ENCODE measurements at regions not wholly inside any gene's neighbourhood (a gene's known extent, or its start where the extent isn't known, plus 50 kb on each side); places are given as distances from the start of the nearest gene placed in this dataset.

DNA sequence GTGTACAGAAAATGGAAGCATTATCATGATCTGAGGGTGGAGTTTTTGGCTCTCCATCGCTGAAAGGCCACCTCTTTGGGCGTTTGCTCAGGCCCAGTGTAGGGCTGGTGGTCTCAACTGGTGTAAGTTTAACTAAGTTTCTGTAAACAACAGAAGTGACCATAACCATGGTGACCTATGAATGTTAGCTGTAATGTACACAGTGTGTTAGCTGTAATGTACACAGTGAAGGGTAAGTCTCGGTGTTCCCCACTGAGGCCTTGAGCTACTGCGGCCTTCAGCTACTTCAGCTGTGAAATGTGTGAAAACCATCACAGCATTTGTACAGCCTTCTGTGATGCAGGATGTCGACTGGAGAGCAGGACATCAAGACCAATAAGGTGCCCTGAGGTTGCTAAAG is 185.2 kb downstream of the MYLK4 start:
- Histone ChIP-seq H3K4me3 (ENCODE audit: low read length) (no peak overlapping the region), H3K27me3 (ENCODE audit: control insufficient read depth, low read length) (peaks cover 3% of the 10 kb centered on the region; the same call in 1 of the 2 replicates), H3K27ac (ENCODE audit: low read depth, low read length) (no peak overlapping the region)

DNA sequence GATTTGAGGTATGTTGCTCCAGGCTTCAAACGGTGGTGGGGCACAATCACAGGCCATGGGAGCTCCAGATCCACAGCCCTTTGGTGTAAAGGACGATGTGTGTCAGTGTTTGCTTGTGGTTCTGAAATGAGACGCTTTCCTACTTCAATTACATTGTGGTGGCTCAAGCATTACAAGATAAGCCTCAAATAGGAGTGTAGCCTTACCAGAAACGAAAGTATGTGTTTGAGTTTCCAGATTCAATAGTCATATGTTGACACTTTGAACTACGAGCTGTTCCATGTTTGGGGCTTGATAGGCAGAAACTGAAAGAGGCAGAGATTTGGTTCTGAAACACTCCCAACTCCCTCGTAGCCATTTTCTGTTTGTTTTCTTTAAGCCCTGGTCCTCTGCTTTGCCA is 187.1 kb downstream of the MYLK4 start:
- Histone ChIP-seq H3F3A (ENCODE audit: control insufficient read depth, insufficient read depth) (no peaks in the 10 kb centered on the region), H3K36me3 (ENCODE audit: control insufficient read depth, low read length) (no peaks in the 10 kb centered on the region), H3K4me2 (ENCODE audit: low read length) (no peak overlapping the region), H4K20me1 (ENCODE audit: control insufficient read depth, insufficient read depth, low read depth, low read length) (no peaks in the 10 kb centered on the region), H3K27me3 (ENCODE audit: control insufficient read depth, low read length) (peaks cover 5% of the 10 kb centered on the region; the same call in 1 of the 2 replicates), H3K9me3 (ENCODE audit: control insufficient read depth, insufficient read depth, low read length) (no peaks in the 10 kb centered on the region), H3K4me3 (ENCODE audit: low read length) (no peak overlapping the region), H3K27ac (ENCODE audit: low read depth, low read length) (no peak overlapping the region), H3K9me2 (replicated peaks; ENCODE audit: control insufficient read depth, low read length) (no peaks in the 10 kb centered on the region), H3K4me1 (ENCODE audit: control insufficient read depth, low read length) (no peaks in the 10 kb centered on the region), H3K79me2 (ENCODE audit: control insufficient read depth, low read length) (no peaks in the 10 kb centered on the region)
- no peak for TF ChIP-seq EZH2phosphoT487 (IDR thresholded peaks at IDR 0.05; ENCODE audit: borderline replicate concordance, low read length)
- TF ChIP-seq, protein P1, sequence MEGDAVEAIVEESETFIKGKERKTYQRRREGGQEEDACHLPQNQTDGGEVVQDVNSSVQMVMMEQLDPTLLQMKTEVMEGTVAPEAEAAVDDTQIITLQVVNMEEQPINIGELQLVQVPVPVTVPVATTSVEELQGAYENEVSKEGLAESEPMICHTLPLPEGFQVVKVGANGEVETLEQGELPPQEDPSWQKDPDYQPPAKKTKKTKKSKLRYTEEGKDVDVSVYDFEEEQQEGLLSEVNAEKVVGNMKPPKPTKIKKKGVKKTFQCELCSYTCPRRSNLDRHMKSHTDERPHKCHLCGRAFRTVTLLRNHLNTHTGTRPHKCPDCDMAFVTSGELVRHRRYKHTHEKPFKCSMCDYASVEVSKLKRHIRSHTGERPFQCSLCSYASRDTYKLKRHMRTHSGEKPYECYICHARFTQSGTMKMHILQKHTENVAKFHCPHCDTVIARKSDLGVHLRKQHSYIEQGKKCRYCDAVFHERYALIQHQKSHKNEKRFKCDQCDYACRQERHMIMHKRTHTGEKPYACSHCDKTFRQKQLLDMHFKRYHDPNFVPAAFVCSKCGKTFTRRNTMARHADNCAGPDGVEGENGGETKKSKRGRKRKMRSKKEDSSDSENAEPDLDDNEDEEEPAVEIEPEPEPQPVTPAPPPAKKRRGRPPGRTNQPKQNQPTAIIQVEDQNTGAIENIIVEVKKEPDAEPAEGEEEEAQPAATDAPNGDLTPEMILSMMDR (IDR thresholded peaks at IDR 0.05; ENCODE audit: low read depth, low read length, poor library complexity, severe bottlenecking) = no peak

More for the DNA sequence above, 185.2 kb downstream of the MYLK4 start:
- H3K9me2 ChIP-seq (replicated peaks; ENCODE audit: control insufficient read depth, low read length) = no peaks in the 10 kb centered on the region
- no peak overlapping the region for H3K4me2 ChIP-seq (ENCODE audit: low read length)
- no peaks in the 10 kb centered on the region for H3F3A ChIP-seq (ENCODE audit: control insufficient read depth, insufficient read depth)
- no peaks in the 10 kb centered on the region for H3K9me3 ChIP-seq (ENCODE audit: control insufficient read depth, insufficient read depth, low read length)
- H3K36me3 ChIP-seq (ENCODE audit: control insufficient read depth, low read length) = no peaks in the 10 kb centered on the region
- no peaks in the 10 kb centered on the region for H3K4me1 ChIP-seq (ENCODE audit: control insufficient read depth, low read length)
- H3K79me2 ChIP-seq (ENCODE audit: control insufficient read depth, low read length) = no peaks in the 10 kb centered on the region
- TF ChIP-seq, protein P1 (IDR thresholded peaks at IDR 0.05; ENCODE audit: low read depth, low read length, poor library complexity, severe bottlenecking) = no peak
- no peak for TF ChIP-seq EZH2phosphoT487 (IDR thresholded peaks at IDR 0.05; ENCODE audit: borderline replicate concordance, low read length)
- H4K20me1 ChIP-seq (ENCODE audit: control insufficient read depth, insufficient read depth, low read depth, low read length) = no peaks in the 10 kb centered on the region

DNA sequence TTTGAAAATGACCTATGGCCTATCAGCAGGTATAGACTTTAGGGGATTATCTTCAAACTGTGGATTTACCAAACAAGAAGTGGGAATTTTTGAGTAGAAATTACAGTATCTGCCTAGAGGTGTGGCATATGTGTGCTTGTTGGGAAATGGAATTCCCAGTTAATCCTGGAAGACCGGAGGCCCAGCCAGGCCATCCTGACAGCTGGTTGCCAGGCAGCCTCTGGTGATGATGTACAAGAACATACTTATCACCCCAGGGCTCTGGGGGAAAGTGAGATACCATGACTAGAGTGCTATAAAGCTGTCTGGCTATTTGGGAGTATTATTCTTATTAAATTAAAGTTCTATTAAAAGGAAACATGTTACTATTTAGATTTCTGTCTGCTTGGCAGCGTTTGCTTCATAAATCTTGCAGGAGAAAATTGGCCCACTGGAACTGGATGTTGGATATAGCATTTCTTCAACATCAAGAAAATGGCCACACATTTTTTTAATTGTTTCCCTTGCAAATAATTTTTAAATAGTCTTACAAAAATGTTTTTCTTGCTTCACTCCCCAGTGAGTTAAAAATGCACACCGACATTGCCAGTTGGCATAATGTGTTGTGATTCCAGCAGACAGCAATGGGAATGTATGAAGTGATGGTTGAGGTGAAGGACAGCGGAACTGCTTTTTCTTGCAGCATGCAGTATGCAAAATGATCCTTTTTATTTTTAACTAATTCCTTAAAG is 187.8 kb downstream of the MYLK4 start:
- Histone ChIP-seq H3K4me3 (ENCODE audit: low read length) (no peak overlapping the region), H3K4me1 (ENCODE audit: control insufficient read depth, low read length) (no peaks in the 10 kb centered on the region), H3K27ac (ENCODE audit: low read depth, low read length) (no peak overlapping the region), H3K79me2 (ENCODE audit: control insufficient read depth, low read length) (no peaks in the 10 kb centered on the region), H3F3A (ENCODE audit: control insufficient read depth, insufficient read depth) (no peaks in the 10 kb centered on the region), H3K27me3 (ENCODE audit: control insufficient read depth, low read length) (peaks cover 5% of the 10 kb centered on the region; the same call in 1 of the 2 replicates), H3K9me2 (replicated peaks; ENCODE audit: control insufficient read depth, low read length) (no peaks in the 10 kb centered on the region), H4K20me1 (ENCODE audit: control insufficient read depth, insufficient read depth, low read depth, low read length) (no peaks in the 10 kb centered on the region), H3K9me3 (ENCODE audit: control insufficient read depth, insufficient read depth, low read length) (no peaks in the 10 kb centered on the region), H3K4me2 (ENCODE audit: low read length) (no peak overlapping the region), H3K36me3 (ENCODE audit: control insufficient read depth, low read length) (no peaks in the 10 kb centered on the region)
- TF ChIP-seq EZH2phosphoT487 (IDR thresholded peaks at IDR 0.05; ENCODE audit: borderline replicate concordance, low read length) = no peak
- TF ChIP-seq, protein P1 (IDR thresholded peaks at IDR 0.05; ENCODE audit: low read depth, low read length, poor library complexity, severe bottlenecking) = no peak

All from DOHH2 (cell line).